GM23338 (cell line): ENCODE measurements at regions not wholly inside any gene's neighbourhood (a gene's known extent, or its start where the extent isn't known, plus 50 kb on each side); places are given as distances from the start of the nearest gene placed in this dataset.

Source experiments
- ATAC-seq: fragments of 200-7000 bp; cut with Tn5 transposase; 3 replicates; pipeline ENCODE4 v1.9.1; 2020
- DNase-seq: peaks from one replicate; pipeline ENCODE4 v3.0.0-alpha.2; 2015; ENCODE audit warnings: low spot score
- H2AFZ ChIP-seq: fragments of 200-600 bp; sonication (generic); 2 replicates; pipeline ENCODE4 v1.8.0; 2016; ENCODE audit warnings: antibody characterized with exemption, mild to moderate bottlenecking, moderate library complexity
- H3F3A ChIP-seq: fragments of 200-600 bp; sonication (generic); replicated peaks from 2 replicates; pipeline ENCODE4 v1.8.0; 2017; ENCODE audit warnings: antibody characterized with exemption, mixed run types, low read depth
- H3K27ac ChIP-seq: fragments of 200-600 bp; sonication (generic); 2 replicates; pipeline ENCODE4 v1.6.1; 2016; ENCODE audit warnings: low read depth
- H3K27me3 ChIP-seq: fragments of 200-600 bp; sonication (generic); 2 replicates; pipeline ENCODE4 v1.8.0; 2016; ENCODE audit warnings: mild to moderate bottlenecking, mixed run types, moderate library complexity; ENCODE audit not compliant: insufficient read depth
- H3K36me3 ChIP-seq: fragments of 200-600 bp; sonication (generic); 2 replicates; pipeline ENCODE4 v1.8.0; 2016; ENCODE audit warnings: mild to moderate bottlenecking; ENCODE audit not compliant: insufficient read depth
- H3K4me1 ChIP-seq: fragments of 200-600 bp; sonication (generic); 2 replicates; pipeline ENCODE4 v1.8.0; 2016; ENCODE audit warnings: mild to moderate bottlenecking, moderate library complexity; ENCODE audit not compliant: insufficient read depth
- H3K4me2 ChIP-seq: fragments of 200-600 bp; sonication (generic); 2 replicates; pipeline ENCODE4 v1.7.1; 2017; ENCODE audit warnings: mixed run types
- H3K4me3 ChIP-seq: fragments of 200-600 bp; sonication (generic); 2 replicates; pipeline ENCODE4 v1.6.1; 2016; ENCODE audit warnings: mixed run types
- H3K79me2 ChIP-seq: fragments of 200-600 bp; sonication (generic); replicated peaks from 2 replicates; pipeline ENCODE4 v1.8.0; 2017; ENCODE audit warnings: mild to moderate bottlenecking; ENCODE audit not compliant: insufficient read depth
- H3K9me2 ChIP-seq: fragments of 200-600 bp; sonication (generic); 2 replicates; pipeline ENCODE4 v1.8.0; 2017; ENCODE audit not compliant: insufficient read depth
- H4K20me1 ChIP-seq: fragments of 200-600 bp; sonication (generic); replicated peaks from 2 replicates; pipeline ENCODE4 v1.8.0; 2017; ENCODE audit warnings: mild to moderate bottlenecking; ENCODE audit not compliant: insufficient read depth
- H3K27ac Mint-ChIP-seq: 2 replicates; pipeline ENCODE4 v1.8.0; 2020; ENCODE audit warnings: inconsistent platforms, mild to moderate bottlenecking, moderate library complexity, mixed read lengths
- H3K27me3 Mint-ChIP-seq: 3 replicates; pipeline ENCODE4 v1.8.0; 2022; ENCODE audit warnings: low read depth, mild to moderate bottlenecking, moderate library complexity, mixed read lengths, inconsistent platforms; ENCODE audit not compliant: insufficient read depth, poor library complexity
- H3K36me3 Mint-ChIP-seq: 3 replicates; pipeline ENCODE4 v1.8.0; 2021; ENCODE audit warnings: low read depth, mild to moderate bottlenecking, inconsistent platforms, moderate library complexity, mixed read lengths
- H3K4me1 Mint-ChIP-seq: 3 replicates; pipeline ENCODE4 v1.8.0; 2020; ENCODE audit warnings: mild to moderate bottlenecking, inconsistent platforms, mixed read lengths
- H3K4me3 Mint-ChIP-seq: 3 replicates; pipeline ENCODE4 v1.8.0; 2021; ENCODE audit warnings: moderate library complexity, mild to moderate bottlenecking, inconsistent platforms, mixed read lengths
- H3K9me3 Mint-ChIP-seq: 3 replicates; pipeline ENCODE4 v1.8.0; 2020; ENCODE audit warnings: moderate library complexity, mild to moderate bottlenecking, inconsistent platforms, mixed read lengths
- CREB1 ChIP-seq: fragments of 250-450 bp; sonication (Bioruptor Pico); IDR thresholded peaks from 2 replicates; pipeline ENCODE4 v1.5.0; 2020; ENCODE audit warnings: low read depth, mild to moderate bottlenecking, moderate library complexity
- CTCF ChIP-seq, 2 experiments: fragments of 200-600 bp in 1 of 2; sonication (generic) in 1 of 2; conservative IDR thresholded peaks; 2 replicates each; pipeline versions ENCODE4 v1.5.1 to v1.6.1; 2016 to 2017; ENCODE audit warnings: antibody characterized with exemption in 2 of 2, low read depth in 2 of 2, mild to moderate bottlenecking in 2 of 2, moderate library complexity in 1 of 2
- EZH2 ChIP-seq: fragments of 200-600 bp; sonication (generic); IDR thresholded peaks from one replicate; pipeline ENCODE4 v1.8.0; 2017; ENCODE audit warnings: antibody characterized with exemption, mild to moderate bottlenecking, low read depth; ENCODE audit not compliant: unreplicated experiment
- EZH2phosphoT487 ChIP-seq: fragments of 200-600 bp; sonication (generic); IDR thresholded peaks from one replicate; pipeline ENCODE4 v1.8.1; 2018; ENCODE audit warnings: antibody characterized with exemption; ENCODE audit not compliant: unreplicated experiment
- JUNB ChIP-seq: IDR thresholded peaks from one replicate; pipeline ENCODE4 v1.6.1; 2016; ENCODE audit warnings: antibody characterized with exemption; ENCODE audit not compliant: unreplicated experiment
- NANOG ChIP-seq: IDR thresholded peaks from 2 replicates; pipeline ENCODE4 v1.6.1; 2016; ENCODE audit warnings: antibody characterized with exemption, borderline replicate concordance
- POLR2AphosphoS5 ChIP-seq: IDR thresholded peaks from 2 replicates; pipeline ENCODE4 v1.6.1; 2016; ENCODE audit warnings: antibody characterized with exemption, low read depth
- REST ChIP-seq: IDR thresholded peaks from one replicate; pipeline ENCODE4 v1.6.1; 2018; ENCODE audit warnings: antibody characterized with exemption; ENCODE audit not compliant: unreplicated experiment
- STAT1 ChIP-seq: IDR thresholded peaks from one replicate; pipeline ENCODE4 v1.6.1; 2016; ENCODE audit warnings: antibody characterized with exemption; ENCODE audit not compliant: unreplicated experiment
- ZNF114 ChIP-seq: fragments of 250-450 bp; sonication (Bioruptor Pico); IDR thresholded peaks from 2 replicates; pipeline ENCODE4 v1.5.0; 2020; ENCODE audit warnings: mild to moderate bottlenecking, moderate library complexity
- ZNF331 ChIP-seq: fragments of 250-450 bp; sonication (Bioruptor Pico); IDR thresholded peaks from 2 replicates; pipeline ENCODE4 v1.5.0; 2020; ENCODE audit warnings: low read depth, mild to moderate bottlenecking, moderate library complexity
- ZNF462 ChIP-seq: fragments of 250-450 bp; sonication (Bioruptor Pico); IDR thresholded peaks from 2 replicates; pipeline ENCODE4 v1.5.0; 2020; ENCODE audit warnings: mild to moderate bottlenecking, moderate library complexity

GRCh38 chr4:45713996-45714395, 409.9 kb downstream of the GABRG1 start:
- Histone ChIP-seq H3K4me1 (no peaks in the 10 kb centered on the region), H3F3A (no peaks in the 10 kb centered on the region), H3K9me2 (peaks cover 4% of the 10 kb centered on the region; the same call in 1 of the 2 replicates), H3K79me2 (no peaks in the 10 kb centered on the region), H2AFZ (no peak overlapping the region), H3K27ac (no peak overlapping the region), H3K27me3 (no peaks in the 10 kb centered on the region), H3K36me3 (no peaks in the 10 kb centered on the region), H3K4me3 (no peak overlapping the region), H3K4me2 (no peak overlapping the region), H4K20me1 (no peaks in the 10 kb centered on the region)
- Mint-ChIP-seq H3K9me3 (peaks cover 66% of the 10 kb centered on the region), H3K4me3 (no peak overlapping the region), H3K27ac (no peak overlapping the region), H3K4me1 (no peaks in the 10 kb centered on the region), H3K27me3 (peaks cover 2% of the 10 kb centered on the region), H3K36me3 (no peaks in the 10 kb centered on the region; the same call in 2 of the 3 replicates)
- ATAC-seq (no peak), DNase-seq (no peak)
- TF ChIP-seq EZH2phosphoT487 (no peak), STAT1 (no peak), CTCF (conservative IDR thresholded peaks at IDR 0.05; ENCODE audit: low read depth in 2 of 2) (no peak), NANOG (no peak), ZNF331 (no peak), POLR2AphosphoS5 (no peak), ZNF114 (CRISPR knock-in tag) (no peak), REST (no peak), ZNF462 (CRISPR knock-in tag) (no peak), EZH2 (no peak), CREB1 (CRISPR knock-in tag) (no peak), JUNB (no peak)
